OCI-LY3 (cell line): ENCODE measurements at regions not wholly inside any gene's neighbourhood (a gene's known extent, or its start where the extent isn't known, plus 50 kb on each side); places are given as distances from the start of the nearest gene placed in this dataset.

Experiments used
- CTCF ChIP-seq: fragments of 200-600, 300-600 bp; sonication (generic); IDR thresholded peaks from 2 replicates; pipeline ENCODE4 v1.5.1; 2014; ENCODE audit warnings: antibody characterized with exemption, low read length, low read depth
- EZH2phosphoT487 ChIP-seq: fragments of 200-600 bp; shearing (Covaris generic); IDR thresholded peaks from 2 replicates; pipeline ENCODE4 v1.6.1; 2018; ENCODE audit warnings: antibody characterized with exemption, mixed run types, low read depth

- no peak for TF ChIP-seq CTCF
- no peak for TF ChIP-seq EZH2phosphoT487
Measured at GRCh38 chr7:52851547-52851946, 183.9 kb upstream of the POM121L12 start.
